H1 (cell line): ENCODE measurements at regions not wholly inside any gene's neighbourhood (a gene's known extent, or its start where the extent isn't known, plus 50 kb on each side); places are given as distances from the start of the nearest gene placed in this dataset.

Source experiments
- CTCF ChIA-PET: fragments of 300-600 bp; sonication (Branson Sonifier 250); formaldehyde crosslinking; loops from one replicate; lab custom pipeline; 2021; ENCODE audit not compliant: partially characterized antibody; lab: Charles Lee
- POLR2A ChIA-PET: fragments of 300-600 bp; sonication (Branson Sonifier 250); formaldehyde crosslinking; loops from one replicate; lab custom pipeline; 2021; ENCODE audit warnings: inconsistent platforms; ENCODE audit not compliant: partially characterized antibody; lab: Charles Lee
- DNase-seq, 2 experiments: peaks; one replicate each; pipeline versions ENCODE4 v3.0.0 to v3.0.0-alpha.2; 2010 to 2022; ENCODE audit warnings: low spot score in 2 of 2, low read depth in 1 of 2, mixed read lengths in 1 of 2
- FAIRE-seq: peaks from 2 replicates; lab custom pipeline; 2011; peaks lifted over from hg19 to GRCh38; lab: Jason Lieb, UNC
- H2AFZ ChIP-seq: 2 replicates; pipeline ENCODE4 v1.8.1; 2012; ENCODE audit warnings: low read length, inconsistent platforms
- H2AK5ac ChIP-seq: 2 replicates; pipeline ENCODE4 v1.6.1; 2013; ENCODE audit warnings: low read depth, low read length
- H2BK120ac ChIP-seq: replicated peaks from 2 replicates; pipeline ENCODE3; 2013; ENCODE audit warnings: low read depth, low read length, inconsistent platforms
- H2BK12ac ChIP-seq: 2 replicates; pipeline ENCODE4 v1.6.1; 2013; ENCODE audit warnings: low read depth, low read length
- H2BK15ac ChIP-seq: 2 replicates; pipeline ENCODE4 v1.6.1; 2013; ENCODE audit warnings: low read length
- H2BK20ac ChIP-seq: 2 replicates; pipeline ENCODE4 v1.6.1; 2013; ENCODE audit warnings: low read length
- H2BK5ac ChIP-seq: 2 replicates; pipeline ENCODE4 v1.6.1; 2013; ENCODE audit warnings: low read depth, low read length
- H3K14ac ChIP-seq: 2 replicates; pipeline ENCODE4 v1.6.1; 2013; ENCODE audit warnings: inconsistent platforms; ENCODE audit not compliant: insufficient read length
- H3K18ac ChIP-seq: 2 replicates; pipeline ENCODE4 v1.6.1; 2013; ENCODE audit warnings: low read length; ENCODE audit errors: extremely low read depth
- H3K23ac ChIP-seq: 2 replicates; pipeline ENCODE4 v1.6.1; 2013; ENCODE audit warnings: inconsistent platforms; ENCODE audit not compliant: insufficient read length
- H3K23me2 ChIP-seq: 2 replicates; pipeline ENCODE4 v1.6.1; 2013; ENCODE audit warnings: low read depth, low read length
- H3K27ac ChIP-seq: 2 replicates; pipeline ENCODE4 v1.6.1; 2011; ENCODE audit warnings: low read depth, low read length, inconsistent platforms
- H3K27me3 ChIP-seq, 4 experiments: replicated peaks in 1 of 4; 1 replicate in 1 of 4; 2 replicates in 3 of 4; pipeline versions ENCODE4 v1.6.1 to v1.8.1; 2011 to 2013; ENCODE audit warnings: low read length in 3 of 4, mild to moderate bottlenecking in 3 of 4, inconsistent platforms in 2 of 4, mixed read lengths in 2 of 4, moderate library complexity in 1 of 4; ENCODE audit not compliant: control insufficient read depth in 3 of 4, insufficient read depth in 3 of 4; ENCODE audit errors: extremely low read depth in 1 of 4
- H3K36me3 ChIP-seq, 4 experiments: 2 replicates each; pipeline versions ENCODE4 v1.6.1 to v1.8.1; 2011 to 2013; ENCODE audit warnings: mild to moderate bottlenecking in 4 of 4, low read length in 3 of 4, moderate library complexity in 2 of 4, control low read depth in 1 of 4, inconsistent platforms in 1 of 4; ENCODE audit not compliant: insufficient read depth in 4 of 4, control insufficient read depth in 2 of 4
- H3K4ac ChIP-seq: replicated peaks from 2 replicates; pipeline ENCODE3; 2013; ENCODE audit warnings: low read length, low read depth, mixed read lengths, inconsistent platforms; ENCODE audit not compliant: insufficient read length
- H3K4me1 ChIP-seq, 4 experiments: replicated peaks in 1 of 4; 1 replicate in 1 of 4; 2 replicates in 3 of 4; pipeline versions ENCODE4 v1.6.1 to v1.8.1; 2011 to 2013; ENCODE audit warnings: low read length in 3 of 4, inconsistent platforms in 2 of 4, mixed read lengths in 1 of 4; ENCODE audit not compliant: insufficient read depth in 4 of 4, control insufficient read depth in 3 of 4
- H3K4me2 ChIP-seq, 2 experiments: 2 replicates each; pipeline versions ENCODE4 v1.6.1 to v1.8.1; 2011 to 2013; ENCODE audit warnings: low read depth in 2 of 2, low read length in 2 of 2, control low read depth in 1 of 2, inconsistent platforms in 1 of 2, mild to moderate bottlenecking in 1 of 2; ENCODE audit not compliant: insufficient read depth in 1 of 2
- H3K4me3 ChIP-seq, 4 experiments: fragments of 200-600, 300-600 bp in 1 of 4; sonication (generic), shearing (Covaris generic), sonication (Bioruptor Twin) in 1 of 4; 2 replicates each; pipeline versions ENCODE4 v1.5.1 to v1.8.1; 2011 to 2016; ENCODE audit warnings: low read length in 4 of 4, low read depth in 3 of 4, control low read depth in 2 of 4, inconsistent platforms in 2 of 4, mild to moderate bottlenecking in 2 of 4, mixed read lengths in 1 of 4, moderate library complexity in 1 of 4; ENCODE audit not compliant: insufficient read depth in 2 of 4; ENCODE audit errors: extremely low read depth in 1 of 4
- H3K56ac ChIP-seq: replicated peaks from 2 replicates; pipeline ENCODE3; 2013; ENCODE audit warnings: low read depth, mild to moderate bottlenecking, mixed read lengths, low read length, inconsistent platforms; ENCODE audit not compliant: insufficient read length
- H3K79me1 ChIP-seq: 2 replicates; pipeline ENCODE4 v1.6.1; 2013; ENCODE audit warnings: low read depth, low read length, control low read depth
- H3K79me2 ChIP-seq, 2 experiments: 2 replicates each; pipeline versions ENCODE4 v1.6.1 to v1.8.1; 2012 to 2013; ENCODE audit warnings: low read length in 2 of 2, mild to moderate bottlenecking in 2 of 2, inconsistent platforms in 1 of 2; ENCODE audit not compliant: insufficient read depth in 2 of 2, control insufficient read depth in 1 of 2
- H3K9ac ChIP-seq, 4 experiments: replicated peaks in 1 of 4; 1 replicate in 1 of 4; 2 replicates in 3 of 4; pipeline versions ENCODE4 v1.6.1 to v1.8.1; 2011 to 2013; ENCODE audit warnings: low read depth in 3 of 4, low read length in 3 of 4, control low read depth in 2 of 4, mild to moderate bottlenecking in 2 of 4, moderate library complexity in 2 of 4, inconsistent platforms in 1 of 4; ENCODE audit errors: extremely low read depth in 1 of 4
- H3K9me3 ChIP-seq, 2 experiments: 2 replicates each; pipeline versions ENCODE4 v1.6.1 to v1.8.1; 2012 to 2013; ENCODE audit warnings: mild to moderate bottlenecking in 2 of 2, moderate library complexity in 2 of 2, control low read depth in 1 of 2, inconsistent platforms in 1 of 2, low read depth in 1 of 2, low read length in 1 of 2, mixed read lengths in 1 of 2; ENCODE audit not compliant: insufficient read depth in 2 of 2
- H4K20me1 ChIP-seq, 2 experiments: replicated peaks in 1 of 2; 2 replicates each; pipeline versions ENCODE3 to v1.8.1; 2011 to 2013; ENCODE audit warnings: inconsistent platforms in 2 of 2, low read length in 2 of 2, mild to moderate bottlenecking in 1 of 2; ENCODE audit not compliant: insufficient read depth in 2 of 2, control insufficient read depth in 1 of 2
- H4K5ac ChIP-seq: 2 replicates; pipeline ENCODE4 v1.6.1; 2013; ENCODE audit warnings: low read length, low read depth, mixed read lengths, inconsistent platforms; ENCODE audit not compliant: insufficient read length
- H4K8ac ChIP-seq: 2 replicates; pipeline ENCODE4 v1.8.0; 2013; ENCODE audit warnings: mild to moderate bottlenecking, moderate library complexity, low read length, inconsistent platforms; ENCODE audit not compliant: insufficient read depth; ENCODE audit errors: extremely low read depth
- H4K91ac ChIP-seq: replicated peaks from 2 replicates; pipeline ENCODE3; 2013; ENCODE audit warnings: low read length, mixed read lengths, inconsistent platforms; ENCODE audit not compliant: insufficient read length
- ASH2L ChIP-seq: fragments of 200-600, 300-600 bp; sonication (generic); IDR thresholded peaks from one replicate; pipeline ENCODE4 v1.7.1; 2017; ENCODE audit warnings: low read length
- ATF3 ChIP-seq: IDR thresholded peaks from 2 replicates; pipeline ENCODE4 v1.6.1; 2011; ENCODE audit warnings: low read depth, mild to moderate bottlenecking, low read length; ENCODE audit not compliant: insufficient read depth
- CBX5 ChIP-seq: fragments of 300-800, 300-1000 bp; sonication (generic); IDR thresholded peaks from 2 replicates; pipeline ENCODE4 v1.7.1; 2016; ENCODE audit warnings: antibody characterized with exemption, low read length, low read depth
- CBX8 ChIP-seq: fragments of 300-800, 300-1000 bp; sonication (generic); IDR thresholded peaks from 2 replicates; pipeline ENCODE4 v1.7.1; 2016; ENCODE audit warnings: low read depth, low read length, borderline replicate concordance
- CTBP2 ChIP-seq: IDR thresholded peaks from 2 replicates; pipeline ENCODE4 v1.7.0; 2011; ENCODE audit warnings: borderline replicate concordance, mild to moderate bottlenecking, moderate library complexity, mixed read lengths, low read length; ENCODE audit not compliant: insufficient read depth, insufficient read length
- EGR1 ChIP-seq: IDR thresholded peaks from 2 replicates; pipeline ENCODE4 v1.6.1; 2011; ENCODE audit warnings: low read depth, low read length, borderline replicate concordance
- EP300 ChIP-seq, 2 experiments: IDR thresholded peaks; 1 replicate in 1 of 2; 2 replicates in 1 of 2; pipeline ENCODE4 v1.6.1; 2011 to 2012; ENCODE audit warnings: low read depth in 2 of 2, low read length in 2 of 2, mild to moderate bottlenecking in 2 of 2, borderline replicate concordance in 1 of 2, inconsistent platforms in 1 of 2, moderate library complexity in 1 of 2
- FOSL1 ChIP-seq: IDR thresholded peaks from 2 replicates; pipeline ENCODE4 v1.6.1; 2011; ENCODE audit warnings: mild to moderate bottlenecking, low read depth, low read length, moderate library complexity; ENCODE audit not compliant: insufficient read depth
- JUND ChIP-seq: IDR thresholded peaks from 2 replicates; pipeline ENCODE4 v1.6.1; 2011; ENCODE audit warnings: mild to moderate bottlenecking, improper control_type of control experiment, low read length
- KDM5A ChIP-seq: fragments of 200-600 bp; IDR thresholded peaks from 2 replicates; pipeline ENCODE4 v1.7.1; 2012; ENCODE audit warnings: mild to moderate bottlenecking, low read length, inconsistent platforms, mixed read lengths
- POU5F1 ChIP-seq: IDR thresholded peaks from 2 replicates; pipeline ENCODE4 v1.6.1; 2011; ENCODE audit warnings: low read depth, mild to moderate bottlenecking, low read length, moderate library complexity
- SIRT6 ChIP-seq: IDR thresholded peaks from one replicate; pipeline ENCODE4 v1.7.1; 2012; ENCODE audit warnings: low read length, inconsistent platforms
- SP2 ChIP-seq: IDR thresholded peaks from 2 replicates; pipeline ENCODE4 v1.6.1; 2012; ENCODE audit warnings: mild to moderate bottlenecking, low read length, inconsistent platforms
- USF2 ChIP-seq: IDR thresholded peaks from 2 replicates; pipeline ENCODE4 v1.6.1; 2011; ENCODE audit warnings: low read length, improper control_type of control experiment
- whole genome bisulfite sequencing, 2 experiments: shearing (Covaris generic) in 1 of 2; methylation state at CpG; one replicate each; pipeline versions ENCODE4 v1.1.6 to v1.1.7; 2013 to 2015; ENCODE audit warnings: low lambda C conversion rate in 2 of 2, mixed read lengths in 2 of 2, inconsistent platforms in 1 of 2, low coverage in 1 of 2, missing lambda C conversion rate in 1 of 2; ENCODE audit not compliant: insufficient replicate concordance in 2 of 2, insufficient coverage in 1 of 2, insufficient read length in 1 of 2; ENCODE audit errors: extremely low coverage in 1 of 2, missing lambda C conversion rate in 1 of 2; 5-methylcytosine and 5-hydroxymethylcytosine counted together

GRCh38 chr4:133960975-133961374 is 240.6 kb downstream of the PABPC4L start:
- Histone ChIP-seq H3K14ac (no peak overlapping the region), H3K4me1 (no peaks in the 10 kb centered on the region), H3K23me2 (no peaks in the 10 kb centered on the region), H3K9ac (no peak overlapping the region), H3K9me3 (no peaks in the 10 kb centered on the region), H2BK12ac (no peak overlapping the region), H3K27ac (no peak overlapping the region), H3K79me2 (no peaks in the 10 kb centered on the region), H3K23ac (no peak overlapping the region), H2BK5ac (no peak overlapping the region), H3K18ac (no peak overlapping the region), H3K79me1 (no peaks in the 10 kb centered on the region), H2AFZ (no peak overlapping the region), H3K4ac (no peak overlapping the region), H4K91ac (no peak overlapping the region), H4K8ac (no peak overlapping the region), H3K4me3 (no peak overlapping the region), H2BK120ac (no peak overlapping the region), H3K56ac (no peak overlapping the region), H2AK5ac (no peak overlapping the region), H2BK15ac (no peak overlapping the region), H3K4me2 (no peak overlapping the region), H2BK20ac (no peak overlapping the region), H4K20me1 (no peaks in the 10 kb centered on the region), H3K36me3 (no peaks in the 10 kb centered on the region), H3K27me3 (no peaks in the 10 kb centered on the region), H4K5ac (no peak overlapping the region)
- DNase-seq (no peak), FAIRE-seq (no peak)
- POLR2A ChIA-PET = no interaction called here
- CTCF ChIA-PET = interaction anchor here (1.0 kb wide), 1 partner anchor 61 kb away, joined by 3 read pairs; no protein-coding TSS in a partner anchor
- WGBS, 2 experiments = 95% methylated on average over 2 of the region's 2 CpGs; no CpG with 5 or more reads in 1 of the 2 experiments
- TF ChIP-seq EP300 (IDR thresholded peaks at IDR 0.05; ENCODE audit: borderline replicate concordance in 1 of 2, low read depth in 2 of 2, low read length in 2 of 2) (no peak), CTBP2 (no peak), SIRT6 (no peak), SP2 (no peak), KDM5A (no peak), CBX8 (no peak), FOSL1 (no peak), JUND (no peak), POU5F1 (no peak), CBX5 (no peak), EGR1 (no peak), ATF3 (no peak), USF2 (no peak), ASH2L (no peak)
